Prostate gland (tissue), 2 donors: ENCODE measurements at regions not wholly inside any gene's neighbourhood (a gene's known extent, or its start where the extent isn't known, plus 50 kb on each side); places are given as distances from the start of the nearest gene placed in this dataset.

Source experiments
- DNase-seq: peaks from one replicate; pipeline ENCODE4 v3.0.0-alpha.2; 2019; ENCODE audit warnings: low spot score
- H3K27ac ChIP-seq, 2 donors: fragments of 200-600 bp; sonication (generic); 2 replicates each; pipeline ENCODE4 v1.5.1; 2017 to 2019
- H3K27me3 ChIP-seq: fragments of 200-600 bp; sonication (generic); replicated peaks from 2 replicates; pipeline ENCODE4 v1.5.1; 2019; ENCODE audit not compliant: insufficient read depth
- H3K36me3 ChIP-seq, 2 donors: fragments of 200-600 bp; sonication (generic); 1 replicate in 1 of 2; 2 replicates in 1 of 2; pipeline versions ENCODE4 v1.5.1 to v1.8.1; 2017 to 2019
- H3K4me1 ChIP-seq: fragments of 200-600 bp; sonication (generic); replicated peaks from 2 replicates; pipeline ENCODE4 v1.5.1; 2019
- H3K4me3 ChIP-seq, 2 donors: fragments of 200-600 bp; sonication (generic); 2 replicates each; pipeline ENCODE4 v1.5.1; 2017 to 2019
- H3K9me3 ChIP-seq: fragments of 200-600 bp; sonication (generic); 2 replicates; pipeline ENCODE4 v1.5.1; 2017
- POLR2A ChIP-seq: fragments of 450-650 bp; IDR thresholded peaks from one replicate; pipeline ENCODE4 v1.6.1; 2016; ENCODE audit warnings: antibody characterized with exemption, mild to moderate bottlenecking
- POLR2AphosphoS5 ChIP-seq: sonication (generic); formaldehyde crosslinking; IDR thresholded peaks from one replicate; pipeline ENCODE4 v1.6.1; 2017; ENCODE audit warnings: antibody characterized with exemption
- WGBS: methylation state at CpG from one replicate; pipeline ENCODE4 v1.1.5; 2018; 5-methylcytosine and 5-hydroxymethylcytosine counted together
- intact Hi-C: fragments of 100-400 bp; cut with DNase I; formaldehyde crosslinking; loops from one replicate; pipeline ENCODE4 v1.14.2; 2022
- TF ChIP-seq, protein P1 (sequence below), 4 experiments: fragments of 200-600 bp in 2 of 4; fragments of 450-650 bp in 2 of 4; sonication (generic) in 2 of 4; IDR thresholded peaks; 1 replicate in 3 of 4; 2 replicates in 1 of 4; pipeline ENCODE4 v1.5.1; 2016 to 2019; ENCODE audit warnings: antibody characterized with exemption in 4 of 4, mild to moderate bottlenecking in 2 of 4, moderate library complexity in 2 of 4

DNA sequence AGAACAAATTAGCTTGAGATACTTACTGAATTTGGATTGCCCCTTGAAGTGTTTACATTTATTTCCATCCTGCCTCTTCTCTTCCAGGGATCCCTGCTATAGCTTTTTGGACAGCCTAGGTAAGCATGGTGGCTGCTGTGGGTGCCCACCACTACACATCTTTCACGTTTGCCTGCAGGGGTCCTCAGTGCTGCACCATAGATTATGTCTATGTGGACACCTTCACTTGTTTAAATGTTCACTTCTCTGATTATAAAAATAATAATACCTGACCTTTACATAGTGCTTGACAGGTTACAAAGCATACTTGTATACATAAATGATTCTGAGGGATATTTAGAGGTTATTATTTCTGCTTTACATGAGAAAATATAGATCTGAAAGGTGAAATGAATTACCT lies 67.9 kb upstream of the SLC4A4 start:
- no peaks in the 10 kb centered on the region for H3K27me3 ChIP-seq
- TF ChIP-seq POLR2A: no peak
- TF ChIP-seq, protein P1, sequence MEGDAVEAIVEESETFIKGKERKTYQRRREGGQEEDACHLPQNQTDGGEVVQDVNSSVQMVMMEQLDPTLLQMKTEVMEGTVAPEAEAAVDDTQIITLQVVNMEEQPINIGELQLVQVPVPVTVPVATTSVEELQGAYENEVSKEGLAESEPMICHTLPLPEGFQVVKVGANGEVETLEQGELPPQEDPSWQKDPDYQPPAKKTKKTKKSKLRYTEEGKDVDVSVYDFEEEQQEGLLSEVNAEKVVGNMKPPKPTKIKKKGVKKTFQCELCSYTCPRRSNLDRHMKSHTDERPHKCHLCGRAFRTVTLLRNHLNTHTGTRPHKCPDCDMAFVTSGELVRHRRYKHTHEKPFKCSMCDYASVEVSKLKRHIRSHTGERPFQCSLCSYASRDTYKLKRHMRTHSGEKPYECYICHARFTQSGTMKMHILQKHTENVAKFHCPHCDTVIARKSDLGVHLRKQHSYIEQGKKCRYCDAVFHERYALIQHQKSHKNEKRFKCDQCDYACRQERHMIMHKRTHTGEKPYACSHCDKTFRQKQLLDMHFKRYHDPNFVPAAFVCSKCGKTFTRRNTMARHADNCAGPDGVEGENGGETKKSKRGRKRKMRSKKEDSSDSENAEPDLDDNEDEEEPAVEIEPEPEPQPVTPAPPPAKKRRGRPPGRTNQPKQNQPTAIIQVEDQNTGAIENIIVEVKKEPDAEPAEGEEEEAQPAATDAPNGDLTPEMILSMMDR (IDR thresholded peaks at IDR 0.05): peak in 3 of 4 experiments; percentile 17 to 33 (median 27)
- intact Hi-C loops: no loop called here
- H3K27ac ChIP-seq: no peak overlapping the region
- 41% methylated on average over 1 of the region's 1 CpG for WGBS
- H3K4me3 ChIP-seq: no peak overlapping the region
- no peaks in the 10 kb centered on the region for H3K36me3 ChIP-seq
- DNase-seq: no peak
- H3K9me3 ChIP-seq: no peaks in the 10 kb centered on the region
- H3K4me1 ChIP-seq: no peaks in the 10 kb centered on the region

DNA sequence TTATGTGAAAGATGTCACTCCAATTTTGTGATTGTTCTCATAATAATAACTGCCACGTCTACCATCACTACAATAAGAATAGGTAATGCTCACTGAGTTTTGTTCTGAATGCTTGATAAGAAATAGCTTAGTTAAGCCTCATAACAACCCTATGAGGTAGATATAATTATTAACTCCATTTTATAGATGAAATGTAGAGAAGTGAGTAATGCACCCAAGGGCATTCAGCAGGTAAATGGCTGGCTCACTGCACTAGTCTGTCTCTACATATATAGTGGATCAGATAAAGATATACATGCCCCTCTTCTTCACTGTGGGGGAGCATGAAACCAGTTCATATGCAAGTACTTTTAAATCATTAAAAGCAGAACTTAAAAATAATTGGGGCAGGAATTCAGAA lies 65.8 kb upstream of the SLC4A4 start:
- WGBS: 95% methylated on average over 1 of the region's 1 CpG
- no peaks in the 10 kb centered on the region for H3K9me3 ChIP-seq
- TF ChIP-seq POLR2AphosphoS5: no peak
- TF ChIP-seq POLR2A: no peak
- TF ChIP-seq, protein P1 (IDR thresholded peaks at IDR 0.05): no peak
- no peak overlapping the region for H3K4me3 ChIP-seq
- H3K27ac ChIP-seq: no peak overlapping the region
- H3K27me3 ChIP-seq: no peaks in the 10 kb centered on the region
- no peak for DNase-seq
- no peaks in the 10 kb centered on the region for H3K4me1 ChIP-seq
- H3K36me3 ChIP-seq: no peaks in the 10 kb centered on the region
- intact Hi-C loops: no loop called here

DNA sequence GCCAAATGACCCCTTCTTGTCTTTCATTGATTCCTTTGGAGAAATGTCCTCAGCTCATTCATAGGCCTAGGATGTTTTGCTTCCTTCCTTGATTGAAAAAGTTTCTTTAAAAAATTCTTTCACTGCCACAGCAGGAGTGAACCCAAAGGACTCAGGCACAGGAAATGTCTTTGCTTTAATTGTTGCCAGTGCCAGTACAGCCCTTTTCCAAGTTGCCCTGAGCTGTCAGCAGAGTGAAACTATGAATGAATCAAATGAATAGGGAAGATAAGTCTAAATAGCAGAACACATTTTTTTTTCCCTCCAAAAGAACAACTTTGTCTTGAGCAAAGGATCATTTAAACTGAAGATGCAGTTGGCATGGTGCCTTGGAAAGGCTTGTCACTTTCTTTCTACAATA lies 63.8 kb upstream of the SLC4A4 start:
- intact Hi-C loops: no loop called here
- no peak for DNase-seq
- Histone ChIP-seq H3K4me3 (no peak overlapping the region), H3K27ac (no peak overlapping the region), H3K27me3 (no peaks in the 10 kb centered on the region), H3K9me3 (no peaks in the 10 kb centered on the region), H3K36me3 (no peaks in the 10 kb centered on the region), H3K4me1 (no peaks in the 10 kb centered on the region)
- TF ChIP-seq POLR2AphosphoS5 (no peak), POLR2A (no peak)
- TF ChIP-seq, protein P1 (IDR thresholded peaks at IDR 0.05): no peak

DNA sequence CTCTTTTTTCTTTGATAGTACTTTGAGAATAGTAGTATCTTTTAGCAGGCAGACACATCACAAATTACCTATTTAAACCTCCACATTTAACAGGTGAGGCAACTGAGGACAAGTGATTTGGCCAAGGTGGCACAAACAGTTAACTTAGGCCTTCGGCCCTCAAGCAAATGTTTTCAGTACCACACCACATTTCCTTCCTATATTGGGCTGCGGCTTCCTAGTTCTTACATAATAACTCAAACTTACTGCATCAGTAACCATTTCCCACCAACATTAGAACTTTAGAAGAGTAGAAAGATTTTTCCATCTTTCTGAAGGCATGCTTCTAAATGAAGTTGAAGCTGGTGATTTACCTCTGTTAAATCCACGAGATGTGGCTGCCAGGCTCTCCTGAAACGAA lies 63.2 kb upstream of the SLC4A4 start:
- no peaks in the 10 kb centered on the region for H3K9me3 ChIP-seq
- H3K27me3 ChIP-seq: no peaks in the 10 kb centered on the region
- no peak for DNase-seq
- H3K4me1 ChIP-seq: no peaks in the 10 kb centered on the region
- H3K4me3 ChIP-seq: no peak overlapping the region
- intact Hi-C loops: no loop called here
- TF ChIP-seq, protein P1 (IDR thresholded peaks at IDR 0.05): no peak
- TF ChIP-seq POLR2A: no peak
- TF ChIP-seq POLR2AphosphoS5: no peak
- H3K36me3 ChIP-seq: no peaks in the 10 kb centered on the region
- 48% methylated on average over 4 of the region's 4 CpGs for WGBS
- no peak overlapping the region for H3K27ac ChIP-seq

DNA sequence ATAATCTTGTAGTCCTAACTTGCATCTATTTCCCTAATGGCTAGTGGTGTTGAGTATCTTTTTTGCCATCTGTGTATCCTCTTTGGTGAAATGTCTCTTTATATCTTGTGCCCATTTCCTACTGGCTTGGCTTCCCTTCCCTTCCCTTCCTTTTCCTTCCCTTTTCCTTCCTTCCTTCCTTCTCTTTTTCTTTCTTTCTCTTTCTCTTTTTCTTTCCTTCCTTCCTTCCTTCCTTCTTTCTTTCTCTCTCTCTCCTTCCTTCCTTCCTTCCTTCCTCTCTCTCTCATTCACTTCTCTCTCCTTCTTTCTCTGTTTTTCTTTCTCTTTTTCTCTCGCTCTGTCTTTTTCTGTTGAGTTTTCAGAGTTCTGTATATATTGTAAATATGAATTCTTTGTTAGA lies 61.5 kb upstream of the SLC4A4 start:
- 100% methylated on average over 1 of the region's 1 CpG for WGBS
- intact Hi-C loops: no loop called here
- H3K27ac ChIP-seq: no peak overlapping the region
- no peaks in the 10 kb centered on the region for H3K9me3 ChIP-seq
- H3K36me3 ChIP-seq: no peaks in the 10 kb centered on the region
- H3K4me3 ChIP-seq: no peak overlapping the region
- no peak for TF ChIP-seq POLR2AphosphoS5
- TF ChIP-seq, protein P1 (IDR thresholded peaks at IDR 0.05): no peak
- TF ChIP-seq POLR2A: no peak
- DNase-seq: no peak
- no peaks in the 10 kb centered on the region for H3K27me3 ChIP-seq
- H3K4me1 ChIP-seq: no peaks in the 10 kb centered on the region
